H9 (cell line): ENCODE measurements at regions not wholly inside any gene's neighbourhood (a gene's known extent, or its start where the extent isn't known, plus 50 kb on each side); places are given as distances from the start of the nearest gene placed in this dataset.

Experiments used
- DNase-seq: peaks from one replicate; pipeline ENCODE4 v3.0.0-alpha.2; 2017
- H2AFZ ChIP-seq: one replicate; pipeline ENCODE4 v1.6.1; 2013; ENCODE audit warnings: mild to moderate bottlenecking, low read length, control low read depth, moderate library complexity
- H2AK5ac ChIP-seq: 2 replicates; pipeline ENCODE4 v1.6.1; 2013; ENCODE audit warnings: low read length, control low read depth, mixed read lengths; ENCODE audit not compliant: insufficient read length
- H2BK120ac ChIP-seq: one replicate; pipeline ENCODE4 v1.6.1; 2013; ENCODE audit warnings: low read depth, mild to moderate bottlenecking, low read length, control low read depth, inconsistent platforms; ENCODE audit not compliant: poor library complexity, severe bottlenecking
- H2BK12ac ChIP-seq: 2 replicates; pipeline ENCODE4 v1.6.1; 2013; ENCODE audit warnings: low read length, control low read depth, mixed read lengths, low read depth; ENCODE audit not compliant: insufficient read length
- H2BK15ac ChIP-seq: 2 replicates; pipeline ENCODE4 v1.6.1; 2013; ENCODE audit warnings: low read depth, low read length, control low read depth
- H2BK20ac ChIP-seq: one replicate; pipeline ENCODE4 v1.6.1; 2013; ENCODE audit warnings: low read depth, mild to moderate bottlenecking, low read length, control low read depth, inconsistent platforms; ENCODE audit not compliant: poor library complexity, severe bottlenecking
- H2BK5ac ChIP-seq: 2 replicates; pipeline ENCODE4 v1.6.1; 2013; ENCODE audit warnings: low read length, control low read depth, mixed read lengths; ENCODE audit not compliant: insufficient read length
- H3K14ac ChIP-seq: 2 replicates; pipeline ENCODE4 v1.6.1; 2013; ENCODE audit warnings: low read length, control low read depth; ENCODE audit not compliant: insufficient read depth
- H3K18ac ChIP-seq: 2 replicates; pipeline ENCODE4 v1.6.1; 2013; ENCODE audit warnings: low read depth, mild to moderate bottlenecking, mixed read lengths, low read length, control low read depth; ENCODE audit not compliant: insufficient read length
- H3K23ac ChIP-seq: 2 replicates; pipeline ENCODE4 v1.6.1; 2013; ENCODE audit warnings: low read length, control low read depth, mixed read lengths, low read depth; ENCODE audit not compliant: insufficient read length
- H3K23me2 ChIP-seq: 2 replicates; pipeline ENCODE4 v1.6.1; 2013; ENCODE audit warnings: low read depth, mild to moderate bottlenecking, mixed read lengths, low read length, control low read depth; ENCODE audit not compliant: insufficient read length, poor library complexity, severe bottlenecking
- H3K27ac ChIP-seq: 2 replicates; pipeline ENCODE4 v1.5.1; 2013; ENCODE audit warnings: low read length, control low read depth, mixed read lengths, low read depth; ENCODE audit not compliant: insufficient read length
- H3K27me3 ChIP-seq: 2 replicates; pipeline ENCODE4 v1.6.1; 2013; ENCODE audit warnings: low read length, control low read depth, inconsistent platforms; ENCODE audit not compliant: insufficient read depth
- H3K4ac ChIP-seq: 2 replicates; pipeline ENCODE4 v1.6.1; 2013; ENCODE audit warnings: low read depth, mild to moderate bottlenecking, control low read depth, inconsistent platforms, low read length, moderate library complexity
- H3K4me1 ChIP-seq: 2 replicates; pipeline ENCODE4 v1.6.1; 2013; ENCODE audit warnings: low read length, control low read depth, inconsistent platforms; ENCODE audit not compliant: insufficient read depth
- H3K4me2 ChIP-seq: 2 replicates; pipeline ENCODE4 v1.6.1; 2013; ENCODE audit warnings: low read length, control low read depth, mixed read lengths; ENCODE audit not compliant: insufficient read length, insufficient read depth
- H3K56ac ChIP-seq: 2 replicates; pipeline ENCODE4 v1.6.1; 2013; ENCODE audit warnings: low read depth, mild to moderate bottlenecking, mixed read lengths, low read length, control low read depth; ENCODE audit not compliant: insufficient read length
- H3K79me1 ChIP-seq: 2 replicates; pipeline ENCODE4 v1.6.1; 2013; ENCODE audit warnings: low read depth, mild to moderate bottlenecking, moderate library complexity, low read length, control low read depth, inconsistent platforms; ENCODE audit not compliant: insufficient read depth, poor library complexity, severe bottlenecking
- H3K79me2 ChIP-seq: 2 replicates; pipeline ENCODE4 v1.6.1; 2013; ENCODE audit warnings: low read length, control low read depth, inconsistent platforms; ENCODE audit not compliant: insufficient read depth
- H3K9ac ChIP-seq: 2 replicates; pipeline ENCODE4 v1.6.1; 2013; ENCODE audit warnings: low read length, control low read depth, mixed read lengths; ENCODE audit not compliant: insufficient read length; ENCODE audit errors: extremely low read depth
- H3K9me3 ChIP-seq: one replicate; pipeline ENCODE4 v1.6.1; 2013; ENCODE audit warnings: low read depth, low read length, inconsistent platforms; ENCODE audit not compliant: control insufficient read depth
- H3T11ph ChIP-seq: one replicate; pipeline ENCODE4 v1.6.1; 2013; ENCODE audit warnings: mild to moderate bottlenecking, low read length, control low read depth, inconsistent platforms
- H4K20me1 ChIP-seq: one replicate; pipeline ENCODE4 v1.6.1; 2013; ENCODE audit not compliant: control insufficient read depth, insufficient read length, insufficient read depth
- H4K5ac ChIP-seq: 2 replicates; pipeline ENCODE4 v1.6.1; 2013; ENCODE audit warnings: low read depth, mild to moderate bottlenecking, mixed read lengths, low read length, control low read depth; ENCODE audit not compliant: insufficient read length
- H4K8ac ChIP-seq: replicated peaks from 2 replicates; pipeline ENCODE4 v1.6.1; 2013; ENCODE audit warnings: low read length, control low read depth, mixed read lengths, low read depth; ENCODE audit not compliant: insufficient read length
- H4K91ac ChIP-seq: 2 replicates; pipeline ENCODE4 v1.6.1; 2013; ENCODE audit warnings: low read depth, mild to moderate bottlenecking, moderate library complexity, mixed read lengths, low read length, control low read depth; ENCODE audit not compliant: insufficient read length
- H3K27ac Mint-ChIP-seq, 3 experiments: 2 replicates in 2 of 3; 3 replicates in 1 of 3; pipeline ENCODE4 v1.8.0; 2020 to 2021; ENCODE audit warnings: mixed read lengths in 3 of 3, mild to moderate bottlenecking in 1 of 3, moderate library complexity in 1 of 3
- H3K27me3 Mint-ChIP-seq: 2 replicates; pipeline ENCODE4 v1.8.0; 2021; ENCODE audit warnings: low read depth, mild to moderate bottlenecking, moderate library complexity, mixed read lengths
- H3K36me3 Mint-ChIP-seq, 3 experiments: 2 replicates in 2 of 3; 3 replicates in 1 of 3; pipeline ENCODE4 v1.8.0; 2020 to 2021; ENCODE audit warnings: low read depth in 3 of 3, mixed read lengths in 3 of 3; ENCODE audit not compliant: insufficient read depth in 1 of 3
- H3K4me1 Mint-ChIP-seq, 2 experiments: 2 replicates each; pipeline ENCODE4 v1.8.0; 2020; ENCODE audit warnings: mixed read lengths in 2 of 2
- H3K4me3 Mint-ChIP-seq, 2 experiments: 2 replicates in 1 of 2; 3 replicates in 1 of 2; pipeline ENCODE4 v1.8.0; 2020 to 2021; ENCODE audit warnings: mild to moderate bottlenecking in 2 of 2, mixed read lengths in 2 of 2, moderate library complexity in 1 of 2
- H3K9me3 Mint-ChIP-seq, 2 experiments: 2 replicates in 1 of 2; 3 replicates in 1 of 2; pipeline ENCODE4 v1.8.0; 2020; ENCODE audit warnings: mild to moderate bottlenecking in 2 of 2, mixed read lengths in 2 of 2, moderate library complexity in 1 of 2
- whole genome bisulfite sequencing: extraction: QIAGEN DNeasy Blood & Tissue Kit; methylation state at CpG from one replicate; pipeline ENCODE4 v1.1.7; 2013; ENCODE audit warnings: missing lambda C conversion rate, low lambda C conversion rate, mixed read lengths; ENCODE audit not compliant: insufficient read length; ENCODE audit errors: extremely low coverage; 5-methylcytosine and 5-hydroxymethylcytosine counted together
- TF ChIP-seq, protein P1 (sequence below): fragments of 200-600 bp; sonication (generic); conservative IDR thresholded peaks from 3 replicates; pipeline ENCODE4 v1.8.0; 2021; ENCODE audit warnings: antibody characterized with exemption, mild to moderate bottlenecking

DNA sequence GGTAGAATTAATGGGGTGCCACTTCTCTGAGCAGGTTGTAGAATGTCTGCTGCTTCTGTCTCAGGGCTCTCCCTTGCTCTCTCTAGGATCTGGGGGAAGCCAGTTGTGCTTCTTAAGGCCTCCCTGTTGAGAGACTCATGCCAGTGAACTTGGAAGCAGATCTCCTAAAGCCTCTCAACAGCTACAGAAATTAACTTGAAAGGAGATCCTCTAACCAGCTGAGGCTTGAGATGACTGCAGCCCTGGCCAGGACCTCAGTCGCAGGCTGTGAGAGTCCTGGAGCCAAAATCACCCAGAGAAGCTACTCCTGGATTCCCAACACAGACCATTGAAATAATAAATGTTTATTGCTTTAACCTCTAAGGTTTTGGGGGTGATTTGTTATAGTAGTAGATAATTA lies 180.2 kb upstream of the MARCKS start:
- WGBS = no CpG with 5 or more reads among the region's 1 CpG

More for the DNA sequence above, 180.2 kb upstream of the MARCKS start:
- H3K4ac ChIP-seq = no peak overlapping the region
- no peaks in the 10 kb centered on the region for H3K79me1 ChIP-seq
- no peak overlapping the region for H2BK120ac ChIP-seq
- no peak overlapping the region for H2BK20ac ChIP-seq
- no peaks in the 10 kb centered on the region for H3K23me2 ChIP-seq
- no peak overlapping the region for H2BK12ac ChIP-seq
- H3K56ac ChIP-seq = no peak overlapping the region
- H3K9ac ChIP-seq = no peak overlapping the region
- no peak overlapping the region for H2BK15ac ChIP-seq
- H3K14ac ChIP-seq = no peak overlapping the region
- H3K27ac ChIP-seq = no peak overlapping the region
- no peak overlapping the region for H2AFZ ChIP-seq
- no peak overlapping the region for H3K23ac ChIP-seq
- DNase-seq = no peak
- H4K91ac ChIP-seq = no peak overlapping the region
- H4K5ac ChIP-seq = no peak overlapping the region
- peaks cover 37 to 41% of the 10 kb centered on the region in 2 experiments for H3K4me1 Mint-ChIP-seq
- H4K20me1 ChIP-seq = no peaks in the 10 kb centered on the region
- no peaks in the 10 kb centered on the region for H3K9me3 Mint-ChIP-seq
- H3K4me2 ChIP-seq = no peak overlapping the region
- H3K9me3 ChIP-seq = no peaks in the 10 kb centered on the region
- no peaks in the 10 kb centered on the region; the same call in 1 of the 2 replicates for H3K4me1 ChIP-seq
- no peak overlapping the region for H3T11ph ChIP-seq
- no peaks in the 10 kb centered on the region for H3K27me3 Mint-ChIP-seq
- H3K4me3 Mint-ChIP-seq = no peak overlapping the region
- no peak overlapping the region for H3K18ac ChIP-seq
- H3K27ac Mint-ChIP-seq = no peak overlapping the region; a peak in 1 of 7 replicates
- no peaks in the 10 kb centered on the region for H3K79me2 ChIP-seq
- TF ChIP-seq, protein P1, sequence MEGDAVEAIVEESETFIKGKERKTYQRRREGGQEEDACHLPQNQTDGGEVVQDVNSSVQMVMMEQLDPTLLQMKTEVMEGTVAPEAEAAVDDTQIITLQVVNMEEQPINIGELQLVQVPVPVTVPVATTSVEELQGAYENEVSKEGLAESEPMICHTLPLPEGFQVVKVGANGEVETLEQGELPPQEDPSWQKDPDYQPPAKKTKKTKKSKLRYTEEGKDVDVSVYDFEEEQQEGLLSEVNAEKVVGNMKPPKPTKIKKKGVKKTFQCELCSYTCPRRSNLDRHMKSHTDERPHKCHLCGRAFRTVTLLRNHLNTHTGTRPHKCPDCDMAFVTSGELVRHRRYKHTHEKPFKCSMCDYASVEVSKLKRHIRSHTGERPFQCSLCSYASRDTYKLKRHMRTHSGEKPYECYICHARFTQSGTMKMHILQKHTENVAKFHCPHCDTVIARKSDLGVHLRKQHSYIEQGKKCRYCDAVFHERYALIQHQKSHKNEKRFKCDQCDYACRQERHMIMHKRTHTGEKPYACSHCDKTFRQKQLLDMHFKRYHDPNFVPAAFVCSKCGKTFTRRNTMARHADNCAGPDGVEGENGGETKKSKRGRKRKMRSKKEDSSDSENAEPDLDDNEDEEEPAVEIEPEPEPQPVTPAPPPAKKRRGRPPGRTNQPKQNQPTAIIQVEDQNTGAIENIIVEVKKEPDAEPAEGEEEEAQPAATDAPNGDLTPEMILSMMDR = no peak
- no peaks in the 10 kb centered on the region for H3K36me3 Mint-ChIP-seq
- no peak overlapping the region for H2BK5ac ChIP-seq
- no peak overlapping the region for H4K8ac ChIP-seq
- no peak overlapping the region for H2AK5ac ChIP-seq
- no peaks in the 10 kb centered on the region for H3K27me3 ChIP-seq
